ENCODE measurements at regions not wholly inside any gene's neighbourhood (a gene's known extent, or its start where the extent isn't known, plus 50 kb on each side); places are given as distances from the start of the nearest gene placed in this dataset.
A peak's percentile ranks its signal among the peaks of the same experiment; 100 is the strongest.
"Not testable (repeated sequence)": the region's sequence is repeated elsewhere in the genome, so short reads cannot be mapped to it uniquely, and the experiment has no call there.

- in situ Hi-C loops (cut with HindIII; ENCODE audit: low pct_unique_long_range_greater_than_20kb, low sequenced_read_pairs): no loop called here
These were observed 99.8 kb downstream of the EN1 start for GRCh38 chr2:118747637-118748036.

DNA sequence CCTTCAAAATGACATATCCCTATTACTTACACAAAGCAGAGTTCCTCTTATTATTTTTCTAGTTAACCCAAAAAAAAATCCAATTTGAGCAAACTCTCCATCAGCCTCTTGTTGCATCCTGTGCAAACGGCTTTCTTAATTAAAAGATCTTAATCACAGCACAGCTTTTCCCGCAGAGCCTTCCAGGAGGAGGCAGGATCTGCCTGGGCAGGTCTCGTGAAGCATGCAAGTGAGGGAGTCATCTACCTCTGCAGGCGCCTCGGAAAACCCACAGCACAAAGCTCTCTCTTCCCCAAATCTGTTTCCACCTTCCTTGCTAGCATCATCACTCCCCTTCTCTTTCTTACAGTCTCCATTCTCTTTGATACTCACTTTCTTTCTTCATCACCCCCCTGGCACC, 100.4 kb downstream of the EN1 start:
- in situ Hi-C loops (cut with HindIII; ENCODE audit: low pct_unique_long_range_greater_than_20kb, low sequenced_read_pairs): no loop called here
- no peak for DNase-seq (ENCODE audit: low read depth)

More at GRCh38 chr2:118747637-118748036, 99.8 kb downstream of the EN1 start:
- no peak for DNase-seq (ENCODE audit: low read depth)

GRCh38 chr2:118744682-118745181, 102.7 kb downstream of the EN1 start:
- in situ Hi-C loops (cut with HindIII; ENCODE audit: low pct_unique_long_range_greater_than_20kb, low sequenced_read_pairs): not testable (repeated sequence)

GRCh38 chr2:118738524-118739308, 108.7 kb downstream of the EN1 start:
- DNase-seq (ENCODE audit: low read depth): peak; percentile 41
- in situ Hi-C loops (cut with HindIII; ENCODE audit: low pct_unique_long_range_greater_than_20kb, low sequenced_read_pairs): no loop called here

More at GRCh38 chr2:118744682-118745181, 102.7 kb downstream of the EN1 start:
- not testable (repeated sequence) for DNase-seq (ENCODE audit: low read depth)

GRCh38 chr2:118738106-118738505, 109.3 kb downstream of the EN1 start:
- DNase-seq (ENCODE audit: low read depth): no peak
- in situ Hi-C loops (cut with HindIII; ENCODE audit: low pct_unique_long_range_greater_than_20kb, low sequenced_read_pairs): no loop called here

GRCh38 chr2:118737684-118738083, 109.8 kb downstream of the EN1 start:
- no peak for DNase-seq (ENCODE audit: low read depth)
- in situ Hi-C loops (cut with HindIII; ENCODE audit: low pct_unique_long_range_greater_than_20kb, low sequenced_read_pairs): no loop called here

DNA sequence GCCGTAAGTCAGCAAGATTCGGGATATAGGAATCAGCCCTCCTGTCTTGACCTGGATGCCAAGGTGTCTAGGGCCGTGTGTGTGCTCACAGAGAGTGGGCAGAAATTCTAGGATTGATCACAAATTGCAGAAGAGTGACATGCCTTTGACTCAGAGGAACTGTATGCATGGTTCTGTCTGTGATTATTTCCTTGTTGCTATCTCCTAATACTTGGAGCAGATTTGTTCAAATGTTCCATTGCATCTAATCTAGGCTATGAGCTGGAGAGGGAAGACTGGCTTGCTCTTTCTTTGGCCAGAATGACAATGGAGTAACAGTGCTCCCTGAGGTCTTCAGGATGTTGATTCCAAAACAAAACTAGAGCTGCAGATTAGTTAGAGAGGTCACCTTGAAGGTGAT, 115.0 kb downstream of the EN1 start:
- in situ Hi-C loops (cut with HindIII; ENCODE audit: low pct_unique_long_range_greater_than_20kb, low sequenced_read_pairs): no loop called here
- DNase-seq (ENCODE audit: low read depth): no peak

DNA sequence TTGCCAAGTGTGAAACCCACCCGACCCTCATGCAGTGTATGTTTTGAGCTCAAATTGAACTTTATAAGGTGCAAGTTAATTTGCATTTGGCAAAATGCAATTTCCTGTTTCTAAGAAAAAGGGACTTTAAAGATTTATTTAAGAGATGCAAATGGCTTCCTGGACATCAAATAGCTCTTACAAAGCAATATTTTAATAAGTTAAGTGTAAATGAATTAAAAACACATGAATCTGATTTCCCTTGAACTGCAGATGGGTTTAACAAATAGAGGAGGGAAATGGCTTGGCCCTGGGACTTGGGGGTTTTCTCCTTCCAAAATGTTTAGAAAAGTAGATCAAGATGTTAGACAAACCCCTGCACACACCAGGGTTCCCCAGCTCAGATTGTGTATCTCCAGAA, 116.0 kb downstream of the EN1 start:
- no peak for DNase-seq (ENCODE audit: low read depth)
- in situ Hi-C loops (cut with HindIII; ENCODE audit: low pct_unique_long_range_greater_than_20kb, low sequenced_read_pairs): no loop called here

GRCh38 chr2:118730405-118730804, 117.0 kb downstream of the EN1 start:
- in situ Hi-C loops (cut with HindIII; ENCODE audit: low pct_unique_long_range_greater_than_20kb, low sequenced_read_pairs): no loop called here
- no peak for DNase-seq (ENCODE audit: low read depth)

DNA sequence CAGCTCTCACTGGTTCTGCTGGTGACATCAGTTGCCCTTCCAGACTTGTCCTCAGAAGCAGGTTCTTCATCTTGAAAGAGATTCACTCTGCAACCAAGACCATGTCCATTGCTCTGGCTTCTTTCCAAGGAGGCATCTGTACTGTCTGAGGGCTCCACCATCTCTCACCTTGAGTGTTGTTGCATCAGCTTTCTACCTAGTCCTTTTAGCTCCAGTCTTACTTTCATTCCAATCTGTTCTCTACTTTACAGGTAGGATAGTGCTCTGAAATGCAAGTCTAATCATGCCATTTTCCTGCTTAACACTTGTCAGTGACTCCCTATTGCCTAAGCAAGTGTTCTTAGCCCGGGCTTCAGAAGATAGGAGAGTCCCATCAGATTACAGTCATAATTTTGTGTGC, 117.7 kb downstream of the EN1 start:
- in situ Hi-C loops (cut with HindIII; ENCODE audit: low pct_unique_long_range_greater_than_20kb, low sequenced_read_pairs): no loop called here

DNA sequence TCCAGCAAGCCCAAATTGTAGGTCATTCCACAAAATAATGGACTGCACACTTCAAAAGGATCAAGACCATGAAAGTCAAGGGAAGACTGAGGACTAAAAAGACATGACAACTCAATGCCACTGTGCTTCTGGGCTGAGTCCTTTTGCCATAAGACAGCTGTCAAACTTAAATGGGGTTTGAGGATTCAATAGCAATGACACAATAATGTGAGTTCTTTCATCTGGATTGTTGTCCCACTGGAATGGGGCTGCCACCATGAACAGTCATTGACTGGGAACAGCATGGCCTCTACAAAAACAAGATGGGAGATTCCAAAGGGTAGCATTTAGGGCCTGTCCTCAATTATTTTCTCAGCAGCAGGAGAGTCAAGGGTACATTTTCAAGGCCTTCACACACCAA, 118.5 kb downstream of the EN1 start:
- in situ Hi-C loops (cut with HindIII; ENCODE audit: low pct_unique_long_range_greater_than_20kb, low sequenced_read_pairs): no loop called here
- DNase-seq (ENCODE audit: low read depth): no peak

More for the DNA sequence above, 117.7 kb downstream of the EN1 start:
- no peak for DNase-seq (ENCODE audit: low read depth)

DNA sequence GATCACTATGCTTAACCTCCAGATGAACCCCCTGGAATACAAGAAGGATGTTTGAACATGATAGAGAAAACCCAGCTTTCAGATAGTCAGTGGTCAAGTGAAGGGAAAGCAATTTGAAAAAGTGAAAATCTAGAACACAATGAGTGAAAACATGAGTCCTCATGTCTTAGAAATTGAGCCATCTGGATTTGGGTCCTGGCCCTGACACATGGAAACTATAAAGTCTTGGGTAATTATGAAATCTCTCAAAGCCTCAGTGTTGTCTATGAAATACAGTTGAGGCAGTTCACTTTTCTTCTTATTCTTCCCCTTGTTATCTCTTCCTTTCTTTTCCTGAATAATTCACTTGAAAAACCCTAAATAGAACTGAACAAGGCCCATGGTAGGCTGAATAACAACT, 120.6 kb downstream of the EN1 start:
- DNase-seq (ENCODE audit: low read depth): no peak
- in situ Hi-C loops (cut with HindIII; ENCODE audit: low pct_unique_long_range_greater_than_20kb, low sequenced_read_pairs): no loop called here

- DNase-seq (ENCODE audit: low read depth): no peak
- in situ Hi-C loops (cut with HindIII; ENCODE audit: low pct_unique_long_range_greater_than_20kb, low sequenced_read_pairs): no loop called here
These were observed 124.1 kb downstream of the EN1 start for GRCh38 chr2:118723394-118723793.

GRCh38 chr2:118722976-118723375, 124.5 kb downstream of the EN1 start:
- in situ Hi-C loops (cut with HindIII; ENCODE audit: low pct_unique_long_range_greater_than_20kb, low sequenced_read_pairs): no loop called here
- DNase-seq (ENCODE audit: low read depth): no peak

DNA sequence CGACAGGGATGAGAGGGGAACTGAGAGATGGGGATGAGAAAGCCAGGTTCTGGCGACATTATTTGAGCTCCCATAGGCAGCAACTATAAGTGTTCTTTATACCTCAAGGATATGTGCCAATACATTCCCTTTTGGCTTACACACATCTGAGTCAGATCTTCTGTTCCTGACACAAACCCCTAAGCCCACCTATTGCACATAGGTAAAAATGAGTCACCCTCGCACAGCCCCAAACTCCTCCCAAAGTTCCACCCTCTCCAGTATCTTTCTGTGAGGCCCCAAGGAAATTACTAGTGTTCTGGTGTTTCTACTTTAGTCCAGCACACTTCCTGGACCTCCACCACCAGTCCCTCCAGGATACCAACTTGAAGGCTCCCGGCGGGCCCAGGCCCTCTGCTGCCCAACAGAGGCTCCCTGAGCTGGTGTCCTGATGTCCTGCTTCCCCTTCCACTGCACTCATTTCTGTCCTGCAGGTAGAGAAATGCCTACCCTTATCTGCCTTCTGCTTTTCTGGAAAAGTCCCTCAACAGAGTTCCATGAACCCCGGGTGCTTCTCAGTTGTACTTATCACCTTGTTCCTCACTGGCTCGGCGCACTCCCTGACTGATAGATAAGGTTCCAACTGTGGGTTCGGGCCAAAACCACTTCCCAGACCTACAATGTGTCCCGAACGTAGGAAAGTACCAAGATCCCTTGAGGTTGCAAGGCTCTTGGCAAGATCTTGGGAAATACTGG, 125.5 kb downstream of the EN1 start:
- no peak for DNase-seq (ENCODE audit: low read depth)
- in situ Hi-C loops (cut with HindIII; ENCODE audit: low pct_unique_long_range_greater_than_20kb, low sequenced_read_pairs): no loop called here

DNA sequence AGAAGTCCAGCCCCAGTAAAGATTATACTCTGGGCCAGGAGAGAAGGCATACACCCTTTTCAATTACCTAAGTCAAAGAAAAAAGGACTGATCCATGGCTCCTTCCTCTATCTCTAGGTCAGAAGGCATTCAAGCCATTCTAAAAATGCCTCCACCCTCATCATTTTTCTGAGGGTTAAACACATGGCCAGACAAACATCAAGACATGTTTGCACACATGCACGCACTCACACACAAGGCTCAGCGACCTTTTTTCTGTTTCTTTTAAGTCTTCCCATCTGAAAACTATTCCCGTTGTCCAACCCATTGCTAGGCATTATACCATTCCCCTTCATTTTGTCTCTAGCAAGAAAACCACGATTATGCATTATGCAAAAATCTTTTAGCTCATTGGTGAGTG, 126.6 kb downstream of the EN1 start:
- DNase-seq (ENCODE audit: low read depth): no peak
- in situ Hi-C loops (cut with HindIII; ENCODE audit: low pct_unique_long_range_greater_than_20kb, low sequenced_read_pairs): no loop called here

DNA sequence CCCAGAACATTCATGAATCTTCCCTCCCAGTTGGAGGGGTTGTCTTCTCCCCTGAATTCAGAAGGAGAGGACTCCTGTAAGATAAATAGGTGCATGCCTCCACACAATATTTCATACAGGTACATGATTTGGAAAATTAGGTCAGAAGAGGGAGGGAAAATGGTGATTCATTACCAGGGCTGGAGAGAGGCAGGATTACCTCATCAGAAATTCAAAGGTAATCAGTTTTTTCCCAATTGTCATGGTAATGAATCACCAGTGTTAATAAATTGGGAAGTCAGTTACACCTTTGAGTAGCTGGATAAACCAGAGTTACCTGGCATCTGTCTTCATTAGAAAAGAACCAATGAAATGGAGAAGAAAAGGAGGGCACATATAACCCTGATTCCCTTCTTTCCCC, 128.5 kb downstream of the EN1 start:
- DNase-seq (ENCODE audit: low read depth): no peak
- in situ Hi-C loops (cut with HindIII; ENCODE audit: low pct_unique_long_range_greater_than_20kb, low sequenced_read_pairs): no loop called here

DNA sequence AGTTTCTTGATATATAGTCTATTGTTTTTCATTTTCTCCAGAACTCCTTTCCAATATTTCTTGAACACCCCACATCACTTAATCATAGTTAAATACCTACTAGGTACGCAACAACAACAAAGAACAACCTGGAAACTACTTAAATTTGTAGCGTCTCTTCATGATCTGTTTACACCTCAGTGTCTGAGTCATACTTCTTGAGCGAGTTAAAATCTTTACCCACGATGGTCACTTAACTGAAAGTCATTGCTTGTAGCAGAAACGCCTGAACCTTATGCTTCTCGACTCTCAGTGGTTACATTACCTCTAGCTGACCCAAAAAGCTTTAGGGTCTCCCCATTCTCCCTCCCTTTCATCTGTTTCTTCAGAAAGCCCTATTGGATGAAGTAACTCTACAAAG, 131.3 kb downstream of the EN1 start:
- no peak for DNase-seq (ENCODE audit: low read depth)
- in situ Hi-C loops (cut with HindIII; ENCODE audit: low pct_unique_long_range_greater_than_20kb, low sequenced_read_pairs): no loop called here

GRCh38 chr2:118714118-118714517, 133.3 kb downstream of the EN1 start:
- in situ Hi-C loops (cut with HindIII; ENCODE audit: low pct_unique_long_range_greater_than_20kb, low sequenced_read_pairs): no loop called here
- no peak for DNase-seq (ENCODE audit: low read depth)
